Mesendoderm (in vitro differentiated cells): ENCODE measurements at regions not wholly inside any gene's neighbourhood (a gene's known extent, or its start where the extent isn't known, plus 50 kb on each side); places are given as distances from the start of the nearest gene placed in this dataset.

Experiments used
- DNase-seq: peaks from one replicate; pipeline ENCODE4 v3.0.0; 2013
- H2AK5ac ChIP-seq: 2 replicates; pipeline ENCODE4 v1.6.1; 2013; ENCODE audit warnings: low read length, inconsistent platforms
- H2BK120ac ChIP-seq: 2 replicates; pipeline ENCODE4 v1.6.1; 2013; ENCODE audit warnings: low read depth, mild to moderate bottlenecking, low read length, moderate library complexity, mixed read lengths
- H2BK15ac ChIP-seq: replicated peaks from 2 replicates; pipeline ENCODE4 v1.6.1; 2013; ENCODE audit warnings: low read depth, mild to moderate bottlenecking, moderate library complexity
- H2BK5ac ChIP-seq: 2 replicates; pipeline ENCODE4 v1.6.1; 2013; ENCODE audit warnings: low read length, inconsistent platforms
- H3K18ac ChIP-seq: 2 replicates; pipeline ENCODE4 v1.6.1; 2013; ENCODE audit warnings: mild to moderate bottlenecking, low read length, mixed read lengths
- H3K23ac ChIP-seq: one replicate; pipeline ENCODE4 v1.6.1; 2013; ENCODE audit warnings: low read length
- H3K27ac ChIP-seq: 2 replicates; pipeline ENCODE4 v1.5.1; 2013; ENCODE audit warnings: low read depth, mild to moderate bottlenecking, inconsistent platforms, low read length, moderate library complexity
- H3K27me3 ChIP-seq: 2 replicates; pipeline ENCODE4 v1.6.1; 2013; ENCODE audit warnings: low read length, control low read depth, mild to moderate bottlenecking, inconsistent platforms; ENCODE audit not compliant: insufficient read depth, poor library complexity
- H3K36me3 ChIP-seq: 2 replicates; pipeline ENCODE4 v1.6.1; 2013; ENCODE audit warnings: low read length, inconsistent platforms; ENCODE audit not compliant: control insufficient read depth, insufficient read depth
- H3K4ac ChIP-seq: one replicate; pipeline ENCODE4 v1.6.1; 2013; ENCODE audit warnings: low read depth, mild to moderate bottlenecking, low read length, moderate library complexity
- H3K4me1 ChIP-seq: 2 replicates; pipeline ENCODE4 v1.6.1; 2013; ENCODE audit warnings: low read depth, low read length, inconsistent platforms; ENCODE audit not compliant: control insufficient read depth
- H3K4me2 ChIP-seq: 2 replicates; pipeline ENCODE4 v1.6.1; 2013; ENCODE audit warnings: low read length
- H3K4me3 ChIP-seq: 2 replicates; pipeline ENCODE4 v1.5.1; 2013; ENCODE audit warnings: mild to moderate bottlenecking, low read length
- H3K56ac ChIP-seq: one replicate; pipeline ENCODE4 v1.6.1; 2013; ENCODE audit warnings: low read length
- H3K79me1 ChIP-seq: 2 replicates; pipeline ENCODE4 v1.6.1; 2013; ENCODE audit warnings: low read length, inconsistent platforms
- H3K79me2 ChIP-seq: 2 replicates; pipeline ENCODE4 v1.6.1; 2013; ENCODE audit warnings: mild to moderate bottlenecking, low read length; ENCODE audit not compliant: control insufficient read depth, insufficient read depth
- H3K9ac ChIP-seq: 2 replicates; pipeline ENCODE4 v1.6.1; 2013; ENCODE audit warnings: low read length, inconsistent platforms
- H4K5ac ChIP-seq: one replicate; pipeline ENCODE4 v1.6.1; 2013; ENCODE audit warnings: low read length
- H4K8ac ChIP-seq: one replicate; pipeline ENCODE4 v1.6.1; 2013; ENCODE audit warnings: low read depth, mild to moderate bottlenecking, control low read depth, low read length, moderate library complexity
- WGBS: extraction: QIAGEN DNeasy Blood & Tissue Kit; methylation state at CpG from one replicate; pipeline ENCODE4 v1.1.7; 2013; ENCODE audit warnings: low lambda C conversion rate, missing lambda C conversion rate; ENCODE audit not compliant: insufficient coverage; ENCODE audit errors: extremely low coverage; 5-methylcytosine and 5-hydroxymethylcytosine counted together

- Histone ChIP-seq H4K5ac (peak overlapping the region; percentile 18), H3K4me1 (peaks cover 15% of the 10 kb centered on the region), H3K36me3 (no peaks in the 10 kb centered on the region), H3K56ac (peak overlapping the region; percentile 81), H3K27ac (peak overlapping the region; percentile 41), H3K4me3 (no peak overlapping the region), H3K79me2 (no peaks in the 10 kb centered on the region), H3K79me1 (no peaks in the 10 kb centered on the region), H2BK5ac (peak overlapping the region; percentile 41), H3K27me3 (no peaks in the 10 kb centered on the region), H3K4ac (no peak overlapping the region), H3K4me2 (peak overlapping the region; percentile 41), H3K23ac (no peak overlapping the region), H3K9ac (peak overlapping the region; percentile 36), H3K18ac (peak overlapping the region; percentile 90), H2BK120ac (peak overlapping the region; percentile 74), H2AK5ac (no peak overlapping the region), H4K8ac (peak overlapping the region; percentile 76), H2BK15ac (peak overlapping the region; percentile 93)
- peak; percentile 65 for DNase-seq
- no CpG with 5 or more reads among the region's 5 CpGs for WGBS
Measured at GRCh38 chr12:65594409-65594808, 229.9 kb upstream of the HMGA2 start.

- peak overlapping the region; percentile 59 for H3K56ac ChIP-seq
- H3K27me3 ChIP-seq = no peaks in the 10 kb centered on the region
- no peak overlapping the region for H3K4ac ChIP-seq
- H4K5ac ChIP-seq = no peak overlapping the region
- no peak overlapping the region for H4K8ac ChIP-seq
- peak; percentile 75 for DNase-seq
- H3K9ac ChIP-seq = peak overlapping the region; percentile 16
- H2BK5ac ChIP-seq = no peak overlapping the region
- no peak overlapping the region for H3K23ac ChIP-seq
- H2BK15ac ChIP-seq = peak overlapping the region; percentile 29
- no peak overlapping the region for H3K4me3 ChIP-seq
- WGBS = no CpG with 5 or more reads among the region's 8 CpGs
- peak overlapping the region; percentile 90 for H3K18ac ChIP-seq
- H3K36me3 ChIP-seq = no peaks in the 10 kb centered on the region
- no peak overlapping the region for H2BK120ac ChIP-seq
- no peaks in the 10 kb centered on the region for H3K79me1 ChIP-seq
- H3K27ac ChIP-seq = no peak overlapping the region
- H3K79me2 ChIP-seq = no peaks in the 10 kb centered on the region
- no peak overlapping the region for H2AK5ac ChIP-seq
- no peak overlapping the region for H3K4me2 ChIP-seq
- peaks cover 15% of the 10 kb centered on the region for H3K4me1 ChIP-seq
Measured at GRCh38 chr12:65595016-65595560, 229.2 kb upstream of the HMGA2 start.

GRCh38 chr12:65596514-65597091 lies 227.7 kb upstream of the HMGA2 start:
- Histone ChIP-seq H3K79me2 (no peaks in the 10 kb centered on the region), H3K36me3 (no peaks in the 10 kb centered on the region), H3K79me1 (no peaks in the 10 kb centered on the region), H2BK120ac (no peak overlapping the region), H3K56ac (peak overlapping the region; percentile 26), H4K5ac (no peak overlapping the region), H3K4me2 (no peak overlapping the region), H2AK5ac (peak overlapping the region; percentile 73), H3K4me1 (peaks cover 15% of the 10 kb centered on the region), H3K4ac (no peak overlapping the region), H3K9ac (no peak overlapping the region), H3K23ac (no peak overlapping the region), H2BK5ac (peak overlapping the region; percentile 19), H2BK15ac (peak overlapping the region; percentile 10), H4K8ac (no peak overlapping the region), H3K27ac (no peak overlapping the region), H3K4me3 (no peak overlapping the region), H3K18ac (no peak overlapping the region), H3K27me3 (no peaks in the 10 kb centered on the region)
- no CpG with 5 or more reads among the region's 3 CpGs for WGBS
- DNase-seq = no peak

- Histone ChIP-seq H3K18ac (peak overlapping the region; percentile 88), H2BK15ac (peak overlapping the region; percentile 4), H3K9ac (no peak overlapping the region), H3K79me2 (no peaks in the 10 kb centered on the region), H3K4ac (no peak overlapping the region), H3K36me3 (no peaks in the 10 kb centered on the region), H3K4me1 (peaks cover 15% of the 10 kb centered on the region), H4K5ac (no peak overlapping the region), H3K56ac (peak overlapping the region; percentile 50), H2AK5ac (peak overlapping the region; percentile 87), H2BK120ac (peak overlapping the region; percentile 85), H3K79me1 (no peaks in the 10 kb centered on the region), H4K8ac (no peak overlapping the region), H3K27me3 (no peaks in the 10 kb centered on the region), H3K27ac (peak overlapping the region; percentile 69), H3K4me2 (no peak overlapping the region), H2BK5ac (peak overlapping the region; percentile 81), H3K23ac (no peak overlapping the region), H3K4me3 (no peak overlapping the region)
- DNase-seq = peak; percentile 76
Measured at GRCh38 chr12:65597527-65597926, 226.8 kb upstream of the HMGA2 start.

- DNase-seq = peak; percentile 87
- no peaks in the 10 kb centered on the region for H3K27me3 ChIP-seq
- peak overlapping the region; percentile 27 for H3K27ac ChIP-seq
- no peaks in the 10 kb centered on the region for H3K36me3 ChIP-seq
- no peak overlapping the region for H3K23ac ChIP-seq
- H3K4ac ChIP-seq = no peak overlapping the region
- no peak overlapping the region for H3K9ac ChIP-seq
- H2BK120ac ChIP-seq = no peak overlapping the region
- H3K79me1 ChIP-seq = no peaks in the 10 kb centered on the region
- H4K8ac ChIP-seq = no peak overlapping the region
- H2BK5ac ChIP-seq = no peak overlapping the region
- H4K5ac ChIP-seq = no peak overlapping the region
- no peak overlapping the region for H2AK5ac ChIP-seq
- peak overlapping the region; percentile 96 for H2BK15ac ChIP-seq
- H3K56ac ChIP-seq = no peak overlapping the region
- H3K4me3 ChIP-seq = no peak overlapping the region
- no peaks in the 10 kb centered on the region for H3K79me2 ChIP-seq
- H3K18ac ChIP-seq = peak overlapping the region; percentile 39
- WGBS = no CpG with 5 or more reads among the region's 1 CpG
- no peak overlapping the region for H3K4me2 ChIP-seq
- peaks cover 18% of the 10 kb centered on the region for H3K4me1 ChIP-seq
Measured at GRCh38 chr12:65598688-65599087, 225.6 kb upstream of the HMGA2 start.

GRCh38 chr12:65602253-65602609 lies 222.1 kb upstream of the HMGA2 start:
- Histone ChIP-seq H2BK15ac (no peak overlapping the region), H2AK5ac (no peak overlapping the region), H4K8ac (no peak overlapping the region), H3K36me3 (no peaks in the 10 kb centered on the region), H3K4me3 (no peak overlapping the region), H3K18ac (peak overlapping the region; percentile 18), H3K4me2 (no peak overlapping the region), H4K5ac (no peak overlapping the region), H2BK120ac (no peak overlapping the region), H3K4me1 (peaks cover 8% of the 10 kb centered on the region), H3K23ac (no peak overlapping the region), H3K27me3 (no peaks in the 10 kb centered on the region), H3K79me2 (no peaks in the 10 kb centered on the region), H3K4ac (no peak overlapping the region), H3K56ac (peak overlapping the region; percentile 25), H2BK5ac (no peak overlapping the region), H3K79me1 (no peaks in the 10 kb centered on the region), H3K27ac (no peak overlapping the region), H3K9ac (no peak overlapping the region)
- WGBS = no CpG with 5 or more reads among the region's 5 CpGs
- DNase-seq = no peak
